Activated CD8-positive, alpha-beta T cell treated with anti-CD3 and anti-CD28 coated beads for 36 hours (primary cell): ENCODE measurements at regions not wholly inside any gene's neighbourhood (a gene's known extent, or its start where the extent isn't known, plus 50 kb on each side); places are given as distances from the start of the nearest gene placed in this dataset.

ENCODE experiments used
- ATAC-seq: fragments of 200-7000 bp; cut with Tn5 transposase; one replicate; pipeline ENCODE4 v1.10.0; 2021; ENCODE audit warnings: mild to moderate bottlenecking, moderate library complexity
- CTCF ChIA-PET: fragments of 350-600 bp; sonication (Branson Sonifier 250); formaldehyde crosslinking; loops from one replicate; lab custom pipeline; 2021; ENCODE audit warnings: antibody characterized with exemption; lab: Charles Lee
- POLR2A ChIA-PET: fragments of 350-600 bp; sonication (Branson Sonifier 250); formaldehyde crosslinking; loops from one replicate; lab custom pipeline; 2021; ENCODE audit warnings: antibody characterized with exemption; lab: Charles Lee
- DNase-seq: peaks from one replicate; pipeline ENCODE4 v3.0.0-alpha.2; 2020
- H3K27ac Mint-ChIP-seq: one replicate; pipeline ENCODE4 v1.8.0; 2021; ENCODE audit warnings: mild to moderate bottlenecking, mixed read lengths
- H3K27me3 Mint-ChIP-seq: one replicate; pipeline ENCODE4 v1.8.0; 2021; ENCODE audit warnings: mixed read lengths
- H3K36me3 Mint-ChIP-seq: one replicate; pipeline ENCODE4 v1.8.0; 2021; ENCODE audit warnings: low read depth, mixed read lengths
- H3K4me1 Mint-ChIP-seq: one replicate; pipeline ENCODE4 v1.8.0; 2021; ENCODE audit warnings: low read depth, mixed read lengths
- H3K4me3 Mint-ChIP-seq: one replicate; pipeline ENCODE4 v1.8.0; 2021; ENCODE audit warnings: mild to moderate bottlenecking, moderate library complexity, mixed read lengths
- H3K9me3 Mint-ChIP-seq: one replicate; pipeline ENCODE4 v1.8.0; 2021; ENCODE audit warnings: mixed read lengths
- CTCF ChIP-seq: fragments of 200-600 bp; IDR thresholded peaks from one replicate; pipeline ENCODE4 v1.8.0; 2022; ENCODE audit warnings: antibody characterized with exemption, mild to moderate bottlenecking
- intact Hi-C: fragments of 100-400 bp; cut with micrococcal nuclease; formaldehyde crosslinking; loops from one replicate; pipeline ENCODE4 v1.10.0; 2022

- no peaks in the 10 kb centered on the region for H3K36me3 Mint-ChIP-seq
- DNase-seq (no peak), ATAC-seq (no peak)
- no peaks in the 10 kb centered on the region for H3K9me3 Mint-ChIP-seq
- intact Hi-C loops, result no loop called here
- no peak overlapping the region for H3K4me3 Mint-ChIP-seq
- H3K27me3 Mint-ChIP-seq, result no peaks in the 10 kb centered on the region
- POLR2A ChIA-PET, result no interaction called here
- TF ChIP-seq CTCF, result no peak
- CTCF ChIA-PET, result interaction anchor here (1.0 kb wide), 1 partner anchor 16 kb away, joined by 3 read pairs; no protein-coding TSS in a partner anchor
- H3K27ac Mint-ChIP-seq, result no peak overlapping the region
- H3K4me1 Mint-ChIP-seq, result no peaks in the 10 kb centered on the region
Measured at GRCh38 chr3:14277557-14277956, 98.9 kb downstream of the LSM3 start.

GRCh38 chr3:14278265-14278798 lies 99.7 kb downstream of the LSM3 start:
- Mint-ChIP-seq H3K4me3 (no peak overlapping the region), H3K9me3 (no peaks in the 10 kb centered on the region)

GRCh38 chr3:14278799-14279625 lies 100.4 kb downstream of the LSM3 start:
- no peak for DNase-seq
- Mint-ChIP-seq H3K27ac (no peak overlapping the region), H3K4me1 (no peaks in the 10 kb centered on the region), H3K27me3 (no peaks in the 10 kb centered on the region), H3K4me3 (no peak overlapping the region), H3K9me3 (no peaks in the 10 kb centered on the region), H3K36me3 (no peaks in the 10 kb centered on the region)
- no peak for ATAC-seq
- no peak for TF ChIP-seq CTCF
- ChIA-PET POLR2A (no interaction called here), CTCF (no interaction called here)
- intact Hi-C loops, result no loop called here

More at GRCh38 chr3:14278265-14278798, 99.7 kb downstream of the LSM3 start:
- H3K27ac Mint-ChIP-seq, result no peak overlapping the region
- intact Hi-C loops, result no loop called here
- no peaks in the 10 kb centered on the region for H3K36me3 Mint-ChIP-seq
- CTCF ChIA-PET, result no interaction called here
- TF ChIP-seq CTCF, result no peak
- H3K27me3 Mint-ChIP-seq, result no peaks in the 10 kb centered on the region
- ATAC-seq, result no peak
- no peaks in the 10 kb centered on the region for H3K4me1 Mint-ChIP-seq
- no peak for DNase-seq
- POLR2A ChIA-PET, result no interaction called here

GRCh38 chr3:14279626-14280061 lies 101.0 kb downstream of the LSM3 start:
- intact Hi-C loops, result no loop called here
- no peaks in the 10 kb centered on the region for H3K4me1 Mint-ChIP-seq
- ATAC-seq (no peak), DNase-seq (no peak)
- CTCF ChIA-PET, result no interaction called here
- H3K9me3 Mint-ChIP-seq, result no peaks in the 10 kb centered on the region
- H3K4me3 Mint-ChIP-seq, result no peak overlapping the region
- no peak overlapping the region for H3K27ac Mint-ChIP-seq
- no peak for TF ChIP-seq CTCF
- no peaks in the 10 kb centered on the region for H3K27me3 Mint-ChIP-seq
- POLR2A ChIA-PET, result no interaction called here
- no peaks in the 10 kb centered on the region for H3K36me3 Mint-ChIP-seq

- Mint-ChIP-seq H3K27ac (no peak overlapping the region), H3K36me3 (no peaks in the 10 kb centered on the region), H3K27me3 (no peaks in the 10 kb centered on the region), H3K4me3 (no peak overlapping the region), H3K4me1 (no peaks in the 10 kb centered on the region), H3K9me3 (no peaks in the 10 kb centered on the region)
- intact Hi-C loops, result no loop called here
- CTCF ChIA-PET, result no interaction called here
- POLR2A ChIA-PET, result no interaction called here
- ATAC-seq, result no peak
- TF ChIP-seq CTCF, result no peak
- no peak for DNase-seq
Measured at GRCh38 chr3:14280326-14280725, 101.7 kb downstream of the LSM3 start.
